Mucosa of rectum (tissue), 2 donors: ENCODE measurements at regions not wholly inside any gene's neighbourhood (a gene's known extent, or its start where the extent isn't known, plus 50 kb on each side); places are given as distances from the start of the nearest gene placed in this dataset.

Experiments used
- H3K27ac ChIP-seq, 2 donors: one replicate each; pipeline ENCODE4 v1.7.0; 2013; ENCODE audit warnings: inconsistent platforms in 2 of 2, low read depth in 2 of 2, low read length in 2 of 2
- H3K27me3 ChIP-seq, 2 donors: one replicate each; pipeline ENCODE4 v1.7.0; 2013; ENCODE audit warnings: low read length in 2 of 2; ENCODE audit not compliant: control insufficient read depth in 2 of 2, insufficient read depth in 2 of 2
- H3K36me3 ChIP-seq, 2 donors: one replicate each; pipeline ENCODE4 v1.7.0; 2013; ENCODE audit warnings: low read length in 2 of 2; ENCODE audit not compliant: control insufficient read depth in 2 of 2, insufficient read depth in 2 of 2
- H3K4me1 ChIP-seq, 2 donors: one replicate each; pipeline ENCODE4 v1.7.0; 2013; ENCODE audit warnings: low read length in 2 of 2, mild to moderate bottlenecking in 1 of 2; ENCODE audit not compliant: control insufficient read depth in 2 of 2, insufficient read depth in 2 of 2
- H3K4me3 ChIP-seq, 2 donors: one replicate each; pipeline ENCODE4 v1.7.0; 2013; ENCODE audit warnings: low read length in 2 of 2
- H3K9ac ChIP-seq, 2 donors: one replicate each; pipeline ENCODE4 v1.7.0; 2013; ENCODE audit warnings: low read length in 2 of 2, low read depth in 1 of 2, mild to moderate bottlenecking in 1 of 2
- H3K9me3 ChIP-seq, 2 donors: one replicate each; pipeline ENCODE4 v1.7.0; 2013; ENCODE audit warnings: low read length in 2 of 2; ENCODE audit not compliant: control insufficient read depth in 2 of 2
- donor health status: healthy.
- donor health status: Normal muscosa, but diverticular disease.

- Histone ChIP-seq H3K27me3 (no peaks in the 10 kb centered on the region), H3K27ac (no peak overlapping the region), H3K9ac (no peak overlapping the region), H3K9me3 (no peaks in the 10 kb centered on the region), H3K4me3 (no peak overlapping the region), H3K4me1 (no peaks in the 10 kb centered on the region), H3K36me3 (no peaks in the 10 kb centered on the region)
Measured at GRCh38 chr18:46386788-46387187, 270.2 kb downstream of the LOXHD1 start.

- no peaks in the 10 kb centered on the region for H3K4me1 ChIP-seq
- no peaks in the 10 kb centered on the region for H3K9me3 ChIP-seq
Measured at GRCh38 chr18:46387441-46388131, 269.4 kb downstream of the LOXHD1 start.

GRCh38 chr18:46388286-46388685 is 268.7 kb downstream of the LOXHD1 start:
- Histone ChIP-seq H3K27me3 (no peaks in the 10 kb centered on the region), H3K9me3 (no peaks in the 10 kb centered on the region), H3K27ac (no peak overlapping the region), H3K36me3 (no peaks in the 10 kb centered on the region), H3K4me3 (no peak overlapping the region), H3K9ac (no peak overlapping the region), H3K4me1 (no peaks in the 10 kb centered on the region)

More at GRCh38 chr18:46387441-46388131, 269.4 kb downstream of the LOXHD1 start:
- H3K27me3 ChIP-seq, result no peaks in the 10 kb centered on the region
- no peak overlapping the region for H3K27ac ChIP-seq
- no peak overlapping the region for H3K9ac ChIP-seq
- no peak overlapping the region for H3K4me3 ChIP-seq
- H3K36me3 ChIP-seq, result no peaks in the 10 kb centered on the region

GRCh38 chr18:46392576-46392975 is 264.4 kb downstream of the LOXHD1 start:
- H3K27me3 ChIP-seq, result no peaks in the 10 kb centered on the region
- H3K9me3 ChIP-seq, result no peaks in the 10 kb centered on the region
- H3K4me3 ChIP-seq, result no peak overlapping the region
- peaks cover 0 to 3% of the 10 kb centered on the region in 2 donors for H3K4me1 ChIP-seq
- no peaks in the 10 kb centered on the region for H3K36me3 ChIP-seq
- H3K27ac ChIP-seq, result no peak overlapping the region
- H3K9ac ChIP-seq, result no peak overlapping the region

GRCh38 chr18:46393230-46393629 is 263.8 kb downstream of the LOXHD1 start:
- H3K4me3 ChIP-seq, result no peak overlapping the region
- H3K27ac ChIP-seq, result no peak overlapping the region
- H3K36me3 ChIP-seq, result no peaks in the 10 kb centered on the region
- no peaks in the 10 kb centered on the region for H3K9me3 ChIP-seq
- peaks cover 0 to 3% of the 10 kb centered on the region in 2 donors for H3K4me1 ChIP-seq
- no peaks in the 10 kb centered on the region for H3K27me3 ChIP-seq
- H3K9ac ChIP-seq, result no peak overlapping the region

- no peak overlapping the region for H3K27ac ChIP-seq
- no peaks in the 10 kb centered on the region for H3K27me3 ChIP-seq
- H3K36me3 ChIP-seq, result no peaks in the 10 kb centered on the region
- H3K4me3 ChIP-seq, result no peak overlapping the region
- no peaks in the 10 kb centered on the region for H3K9me3 ChIP-seq
- H3K4me1 ChIP-seq, result peaks cover 0 to 3% of the 10 kb centered on the region in 2 donors
- no peak overlapping the region for H3K9ac ChIP-seq
Measured at GRCh38 chr18:46393961-46394360, 263.1 kb downstream of the LOXHD1 start.

- Histone ChIP-seq H3K36me3 (no peaks in the 10 kb centered on the region), H3K4me3 (no peak overlapping the region), H3K27me3 (no peaks in the 10 kb centered on the region), H3K9me3 (no peaks in the 10 kb centered on the region), H3K4me1 (peaks cover 0 to 3% of the 10 kb centered on the region in 2 donors), H3K27ac (no peak overlapping the region), H3K9ac (no peak overlapping the region)
Measured at GRCh38 chr18:46395795-46396194, 261.2 kb downstream of the LOXHD1 start.

- no peak overlapping the region for H3K9ac ChIP-seq
- peaks cover 0 to 3% of the 10 kb centered on the region in 2 donors for H3K4me1 ChIP-seq
- no peaks in the 10 kb centered on the region for H3K9me3 ChIP-seq
- H3K27ac ChIP-seq, result no peak overlapping the region
- H3K27me3 ChIP-seq, result no peaks in the 10 kb centered on the region
- no peak overlapping the region for H3K4me3 ChIP-seq
- no peaks in the 10 kb centered on the region for H3K36me3 ChIP-seq
Measured at GRCh38 chr18:46397174-46397573, 259.8 kb downstream of the LOXHD1 start.

- Histone ChIP-seq H3K9me3 (no peaks in the 10 kb centered on the region), H3K27me3 (no peaks in the 10 kb centered on the region)
Measured at GRCh38 chr18:46398005-46398404, 259.0 kb downstream of the LOXHD1 start.

GRCh38 chr18:46398625-46399024 is 258.4 kb downstream of the LOXHD1 start:
- no peak overlapping the region for H3K27ac ChIP-seq
- no peaks in the 10 kb centered on the region for H3K27me3 ChIP-seq
- no peak overlapping the region for H3K4me3 ChIP-seq
- no peaks in the 10 kb centered on the region for H3K36me3 ChIP-seq
- H3K9ac ChIP-seq, result no peak overlapping the region
- H3K4me1 ChIP-seq, result peaks cover 0 to 3% of the 10 kb centered on the region in 2 donors
- no peaks in the 10 kb centered on the region for H3K9me3 ChIP-seq

More at GRCh38 chr18:46398005-46398404, 259.0 kb downstream of the LOXHD1 start:
- Histone ChIP-seq H3K4me1 (peaks cover 0 to 3% of the 10 kb centered on the region in 2 donors), H3K27ac (no peak overlapping the region), H3K9ac (no peak overlapping the region), H3K4me3 (no peak overlapping the region), H3K36me3 (no peaks in the 10 kb centered on the region)
